ENCODE measurements at regions not wholly inside any gene's neighbourhood (a gene's known extent, or its start where the extent isn't known, plus 50 kb on each side); places are given as distances from the start of the nearest gene placed in this dataset.
A peak's percentile ranks its signal among the peaks of the same experiment; 100 is the strongest.
"Not testable (repeated sequence)": the region's sequence is repeated elsewhere in the genome, so short reads cannot be mapped to it uniquely, and the experiment has no call there.

DNA sequence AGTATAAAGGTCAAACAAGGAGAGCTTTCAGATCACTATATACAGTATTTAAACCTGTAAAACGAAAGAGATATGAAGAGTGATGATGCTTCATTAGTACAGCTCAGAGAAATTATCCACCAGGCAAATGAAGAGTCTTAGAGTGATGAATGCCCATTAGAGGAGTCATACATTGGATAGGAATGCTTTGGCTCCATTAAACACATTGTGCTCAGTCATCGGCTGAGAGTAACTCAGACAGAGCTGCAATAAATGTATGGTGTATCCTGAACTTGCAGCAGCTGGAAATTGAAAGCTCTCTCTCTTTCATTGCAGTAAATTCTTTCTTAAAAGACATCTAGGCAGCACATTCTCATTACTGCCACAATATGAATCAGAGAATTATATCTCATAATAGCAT lies 340.8 kb upstream of the SPHKAP start:
- ATAC-seq (no peak), DNase-seq (ENCODE audit: missing footprints) (no peak)
- intact Hi-C loops (cut with DNase I): no loop called here

DNA sequence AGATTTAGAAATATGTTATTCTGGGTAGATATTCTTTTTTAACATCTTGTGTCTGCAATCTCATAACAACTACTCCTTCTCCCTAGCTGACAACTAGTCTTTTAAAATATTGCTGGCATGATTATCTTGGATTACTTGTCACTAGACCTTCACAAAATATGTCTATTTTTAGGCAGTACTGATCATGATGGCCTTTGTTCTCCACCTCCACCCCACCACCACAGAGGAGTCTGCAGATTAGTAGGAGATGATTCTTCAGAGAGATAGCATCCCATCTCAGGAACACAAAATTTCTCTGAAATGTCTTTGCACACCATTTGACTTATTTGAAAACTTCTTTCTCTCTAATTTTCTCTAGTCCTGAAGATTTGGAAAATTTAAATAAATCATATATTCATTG lies 338.1 kb upstream of the SPHKAP start:
- intact Hi-C loops (cut with DNase I): no loop called here
- no peak for ATAC-seq
- DNase-seq (ENCODE audit: missing footprints): no peak

DNA sequence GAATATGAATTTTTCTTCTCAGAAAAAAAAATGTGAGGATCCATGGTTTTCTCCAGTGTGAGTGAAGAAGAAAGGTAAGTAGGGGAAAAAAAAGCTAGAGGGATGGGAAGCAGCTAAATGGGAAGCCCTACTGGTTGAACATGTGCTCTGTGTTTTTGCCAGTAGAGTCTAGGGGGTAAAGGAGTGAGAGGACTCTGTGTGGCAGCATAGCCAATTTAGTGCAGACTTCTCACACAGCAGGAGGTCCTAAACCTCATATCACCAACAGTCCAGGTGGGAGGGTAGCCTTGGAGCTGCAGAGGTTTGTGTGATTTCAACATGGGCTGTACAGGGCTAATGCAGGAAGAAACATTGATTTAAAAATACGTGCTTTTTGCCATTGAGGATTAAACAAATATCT lies 334.5 kb upstream of the SPHKAP start:
- intact Hi-C loops (cut with DNase I): no loop called here
- DNase-seq (ENCODE audit: missing footprints) (no peak), ATAC-seq (no peak)

DNA sequence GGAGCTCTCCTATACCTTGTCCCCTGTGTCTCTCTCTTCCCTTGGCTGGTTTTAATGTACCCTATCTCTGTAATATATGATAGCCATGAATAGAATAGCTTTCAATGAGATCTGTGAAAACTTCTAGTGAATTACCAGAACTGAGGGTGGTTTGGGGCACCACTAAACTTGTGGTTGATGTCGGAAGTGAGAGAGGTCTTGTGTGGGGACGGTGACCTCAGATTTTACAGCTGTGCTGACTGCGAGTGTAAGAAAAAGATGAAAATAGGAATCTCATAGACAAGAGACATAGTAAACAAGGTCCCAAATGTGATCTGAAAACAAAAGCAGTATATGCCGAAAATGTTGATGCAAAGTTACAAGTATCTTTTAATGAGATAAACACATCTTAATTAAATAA lies 332.0 kb upstream of the SPHKAP start:
- ATAC-seq; DNase-seq (ENCODE audit: missing footprints); intact Hi-C loops (cut with DNase I): not testable (repeated sequence)

DNA sequence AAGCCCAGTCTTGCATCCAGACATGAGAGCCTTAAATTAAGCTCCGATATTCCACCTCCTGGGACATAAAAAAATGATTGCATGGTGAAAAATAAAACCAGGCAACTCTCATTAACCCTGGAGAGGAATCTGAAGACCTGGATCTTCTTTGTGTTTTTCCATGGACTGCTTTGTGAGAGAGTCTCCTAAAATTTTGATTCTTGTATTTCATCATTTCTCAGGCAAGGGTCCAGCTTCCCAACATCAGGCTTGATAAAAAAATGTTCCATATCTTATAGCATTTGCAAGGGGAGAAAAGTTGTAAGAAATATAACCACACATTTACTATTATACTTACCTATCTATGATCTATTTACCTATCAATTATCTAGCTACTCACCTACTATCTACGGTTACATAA lies 327.5 kb upstream of the SPHKAP start:
- intact Hi-C loops (cut with DNase I): no loop called here
- DNase-seq (ENCODE audit: missing footprints) (no peak), ATAC-seq (no peak)

DNA sequence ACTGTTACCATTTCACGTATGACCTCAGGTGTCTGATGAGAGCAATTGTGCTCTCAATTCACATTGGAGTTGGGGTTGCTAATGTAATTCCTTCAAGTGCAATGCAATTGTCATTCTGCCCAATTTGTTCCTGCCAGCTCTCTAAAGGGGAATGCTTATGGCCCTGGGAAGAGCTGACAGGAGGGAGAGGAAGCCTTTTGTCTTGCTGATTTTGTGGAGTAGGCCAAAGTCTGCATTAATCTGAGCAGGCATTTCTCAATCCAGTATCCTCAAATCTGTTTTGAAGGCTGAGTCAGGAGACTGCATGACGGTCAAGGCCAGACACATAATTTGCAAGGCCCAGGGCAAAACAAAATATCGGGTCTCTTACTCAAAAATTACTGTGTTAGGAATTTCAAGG lies 326.4 kb upstream of the SPHKAP start:
- intact Hi-C loops (cut with DNase I): no loop called here
- ATAC-seq (no peak), DNase-seq (ENCODE audit: missing footprints) (no peak)

DNA sequence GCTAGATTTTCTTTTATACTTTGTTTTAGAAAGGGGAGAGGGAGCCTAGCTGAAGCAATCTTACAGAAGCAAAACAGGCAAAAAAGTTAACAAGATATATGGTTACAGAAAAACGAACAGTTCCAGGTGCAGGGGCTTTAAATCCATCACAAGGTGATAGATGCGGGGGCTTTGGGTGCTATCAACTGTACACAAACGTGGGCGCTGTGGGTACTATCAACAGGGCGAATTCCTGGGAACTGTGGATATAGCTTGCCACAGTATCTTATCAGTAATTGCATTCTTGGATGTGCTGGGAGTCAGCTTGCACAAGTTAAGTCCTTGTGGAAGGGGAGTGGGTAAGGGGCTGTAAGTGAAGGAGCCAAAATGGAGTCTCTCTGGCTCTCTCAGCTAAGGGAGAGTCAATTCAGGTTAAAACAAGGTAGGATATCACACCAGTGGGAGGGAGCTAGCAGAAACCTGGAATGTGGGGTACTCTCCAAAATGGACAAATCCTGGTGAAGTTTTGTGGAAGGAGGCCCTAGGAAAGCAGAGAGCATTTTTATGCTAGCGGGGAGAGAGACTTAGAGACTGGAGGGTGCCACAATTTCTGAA lies 325.8 kb upstream of the SPHKAP start:
- ATAC-seq: no peak
- intact Hi-C loops (cut with DNase I): no loop called here
- no peak for DNase-seq (ENCODE audit: missing footprints)

DNA sequence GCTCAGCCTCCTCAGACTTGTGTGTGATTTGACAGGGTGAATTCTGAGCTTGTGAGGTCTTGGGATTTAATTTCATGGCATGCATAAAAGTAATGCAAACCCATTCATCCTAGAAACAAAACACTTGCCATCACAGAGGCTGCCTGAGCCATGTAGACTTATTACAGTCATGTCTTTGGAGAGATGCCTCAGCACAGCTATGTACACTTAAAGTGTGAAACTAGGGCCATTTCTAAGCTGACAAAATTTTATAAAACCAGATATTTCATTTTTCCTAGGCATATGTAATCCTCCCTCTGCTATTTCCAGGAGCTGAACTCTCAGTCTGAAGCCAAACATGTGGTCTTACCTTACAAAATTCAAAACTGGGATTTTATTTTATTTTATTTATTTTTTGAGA lies 322.2 kb upstream of the SPHKAP start:
- ATAC-seq (no peak), DNase-seq (ENCODE audit: missing footprints) (no peak)
- intact Hi-C loops (cut with DNase I): no loop called here

DNA sequence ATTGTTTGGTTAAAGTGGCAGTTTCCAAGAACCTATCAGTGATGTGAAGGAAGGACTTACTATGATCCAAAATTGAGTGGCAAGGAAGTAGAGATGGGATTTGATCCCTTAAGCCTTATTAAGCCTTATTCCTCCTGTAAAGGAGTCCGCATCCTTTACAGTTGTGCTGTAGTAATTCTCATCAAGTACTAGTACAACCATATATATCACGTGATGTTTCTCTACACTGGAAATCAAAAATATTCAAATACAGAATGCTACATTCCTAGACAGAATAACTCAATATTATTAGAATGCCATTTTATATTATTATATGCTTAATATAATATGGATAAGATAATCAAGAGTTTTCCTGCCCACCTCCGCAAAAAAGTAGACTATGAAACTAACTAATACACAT lies 312.4 kb upstream of the SPHKAP start:
- ATAC-seq: no peak
- intact Hi-C loops (cut with DNase I): no loop called here
- DNase-seq (ENCODE audit: missing footprints): no peak

DNA sequence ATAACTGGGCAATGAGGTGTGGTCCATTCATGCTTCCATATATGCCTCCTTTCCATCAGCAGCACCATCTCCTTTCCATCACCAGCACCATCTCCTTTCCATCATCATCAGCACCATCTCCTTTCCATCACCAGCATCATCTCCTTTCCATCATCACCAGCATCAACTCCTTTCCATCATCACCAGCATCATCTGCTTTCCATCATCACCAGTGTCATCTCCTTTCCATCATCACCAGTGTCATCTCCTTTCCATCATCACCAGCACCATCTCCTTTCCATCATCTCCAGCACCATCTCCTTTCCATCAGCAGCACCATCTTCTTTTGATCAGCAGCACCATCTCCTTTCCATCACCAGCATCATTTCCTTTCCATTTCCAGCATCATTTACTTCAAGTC lies 297.5 kb upstream of the SPHKAP start:
- DNase-seq (ENCODE audit: missing footprints): no peak
- no peak for ATAC-seq
- intact Hi-C loops (cut with DNase I): no loop called here

DNA sequence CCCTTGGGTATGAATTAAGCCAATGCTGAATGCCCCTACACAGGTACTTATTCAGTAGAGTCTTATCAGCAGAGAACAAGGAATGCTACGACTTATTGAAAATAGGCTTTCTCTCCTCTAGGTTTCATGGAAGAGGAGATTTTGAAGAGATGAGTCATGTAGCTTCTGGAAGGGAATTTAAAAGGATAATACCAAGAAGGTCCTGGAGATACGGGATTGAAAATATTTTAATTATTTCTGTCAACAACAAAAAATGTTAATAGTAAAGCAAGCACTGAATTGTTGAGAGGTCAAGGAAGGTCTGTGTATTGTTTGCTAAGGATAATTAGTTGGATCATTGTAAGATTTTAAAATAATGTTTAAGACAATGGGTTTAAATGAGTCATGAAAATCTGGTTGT lies 293.0 kb upstream of the SPHKAP start:
- ATAC-seq (no peak), DNase-seq (ENCODE audit: missing footprints) (no peak)
- intact Hi-C loops (cut with DNase I): no loop called here

DNA sequence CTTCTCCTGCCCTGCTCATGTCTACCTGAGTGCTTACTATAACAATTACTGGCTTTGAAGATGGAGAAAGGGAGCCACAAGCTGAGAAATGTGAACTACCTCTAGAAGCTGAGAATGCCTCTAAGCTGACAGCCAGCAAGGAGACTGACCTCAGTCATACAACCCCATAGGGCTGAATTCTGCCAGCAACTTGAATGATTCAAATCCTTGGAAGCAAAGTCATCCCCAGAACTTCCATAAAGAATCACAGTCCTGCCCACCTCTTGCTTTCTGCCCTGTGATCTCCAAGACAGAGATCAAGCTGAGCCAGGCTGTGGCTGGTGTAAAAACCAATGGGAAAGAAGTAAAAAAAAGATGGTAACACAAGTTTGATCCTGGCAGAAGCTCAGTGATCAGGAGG lies 288.2 kb upstream of the SPHKAP start:
- no peak for DNase-seq (ENCODE audit: missing footprints)
- no peak for ATAC-seq
- intact Hi-C loops (cut with DNase I): no loop called here

DNA sequence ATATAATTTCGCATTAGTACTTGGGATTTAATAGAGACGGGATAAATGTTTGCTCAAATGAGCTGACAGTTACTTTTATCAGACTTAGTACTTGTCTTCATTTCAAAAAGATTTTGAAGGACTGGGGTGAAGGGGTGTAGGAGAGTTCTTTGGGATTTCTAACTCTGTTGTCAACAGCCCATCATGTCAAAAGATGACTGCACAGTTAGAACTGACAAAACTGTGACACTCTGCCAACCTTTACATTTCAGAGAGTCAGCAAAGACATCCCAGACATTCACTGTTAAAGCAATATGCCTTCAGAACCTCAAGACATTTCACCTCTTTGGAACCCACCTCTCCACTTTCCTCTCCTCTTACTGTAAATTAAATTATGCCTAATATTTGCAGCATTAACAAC lies 285.4 kb upstream of the SPHKAP start:
- intact Hi-C loops (cut with DNase I): no loop called here
- DNase-seq (ENCODE audit: missing footprints) (no peak), ATAC-seq (peak; percentile 37)

DNA sequence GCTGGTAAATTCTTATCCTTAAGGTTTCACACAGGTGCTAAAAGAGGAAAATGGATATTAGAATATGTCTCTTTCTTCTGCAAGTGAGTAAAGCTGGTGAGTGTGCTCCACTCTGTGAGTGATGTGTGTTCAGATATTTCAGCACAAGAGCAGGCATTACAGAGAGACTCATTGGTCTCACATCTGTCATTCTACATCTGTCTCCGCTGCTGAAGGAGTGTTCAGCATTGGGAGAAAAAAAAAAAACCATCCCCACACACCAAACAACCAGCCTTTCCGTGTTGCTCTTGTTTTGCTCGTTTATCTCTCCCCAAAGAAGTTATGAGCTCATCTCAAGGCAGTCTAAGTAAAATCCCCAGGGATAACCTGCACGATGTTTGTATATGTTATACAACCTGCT lies 283.9 kb upstream of the SPHKAP start:
- ATAC-seq (no peak), DNase-seq (ENCODE audit: missing footprints) (no peak)
- intact Hi-C loops (cut with DNase I): no loop called here

DNA sequence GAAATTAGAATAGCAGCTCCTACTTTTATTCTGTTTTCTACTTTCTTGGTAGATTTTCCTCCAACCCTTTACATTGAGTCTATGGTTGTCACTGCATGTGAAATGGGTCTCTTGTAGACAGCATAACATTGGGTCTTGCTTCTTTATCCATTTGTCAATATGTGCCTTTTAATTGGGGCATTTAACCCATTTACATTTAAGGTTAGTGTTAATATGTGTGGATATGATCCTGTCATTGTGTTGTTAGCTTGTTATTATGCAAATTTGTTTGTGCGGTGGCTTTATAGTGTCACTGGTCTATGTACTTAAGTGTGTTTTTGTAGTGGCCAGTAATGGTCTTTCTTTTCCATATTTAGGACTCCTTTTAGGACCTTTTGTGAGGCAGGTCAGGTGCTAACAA lies 276.9 kb upstream of the SPHKAP start:
- ATAC-seq (no peak), DNase-seq (ENCODE audit: missing footprints) (no peak)
- intact Hi-C loops (cut with DNase I): no loop called here

DNA sequence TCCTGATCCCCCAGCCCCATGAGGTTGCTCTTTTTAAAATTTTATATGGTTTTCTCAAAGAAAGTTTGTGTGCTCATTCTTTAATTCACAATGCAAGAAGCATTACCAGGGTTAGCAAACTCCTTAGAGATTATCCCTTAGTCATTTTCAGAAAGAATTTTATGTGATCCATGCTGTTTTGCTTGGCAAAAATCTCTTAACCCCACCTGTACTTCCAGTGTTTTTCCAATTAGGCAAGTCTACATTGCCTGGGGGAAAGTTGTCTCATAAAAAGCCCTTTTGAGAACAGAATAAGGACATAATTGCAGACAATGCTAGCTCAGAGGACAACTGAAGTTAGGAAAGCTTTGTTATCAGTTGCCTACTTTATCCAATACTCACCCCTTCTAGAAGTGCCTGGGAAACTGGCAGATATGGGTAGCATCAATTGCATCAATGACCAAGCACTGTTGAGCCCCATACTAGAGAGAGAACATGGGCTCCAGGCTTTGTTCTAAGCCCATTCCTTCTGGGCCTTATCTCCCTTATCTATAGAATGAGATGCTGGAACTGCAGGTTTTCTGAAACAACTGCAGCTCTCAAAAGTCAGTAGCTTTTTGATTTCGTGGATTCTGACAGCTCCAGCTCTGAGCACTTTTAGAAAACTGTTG lies 265.9 kb upstream of the SPHKAP start:
- intact Hi-C loops (cut with DNase I): no loop called here
- no peak for ATAC-seq
- DNase-seq (ENCODE audit: missing footprints): no peak

DNA sequence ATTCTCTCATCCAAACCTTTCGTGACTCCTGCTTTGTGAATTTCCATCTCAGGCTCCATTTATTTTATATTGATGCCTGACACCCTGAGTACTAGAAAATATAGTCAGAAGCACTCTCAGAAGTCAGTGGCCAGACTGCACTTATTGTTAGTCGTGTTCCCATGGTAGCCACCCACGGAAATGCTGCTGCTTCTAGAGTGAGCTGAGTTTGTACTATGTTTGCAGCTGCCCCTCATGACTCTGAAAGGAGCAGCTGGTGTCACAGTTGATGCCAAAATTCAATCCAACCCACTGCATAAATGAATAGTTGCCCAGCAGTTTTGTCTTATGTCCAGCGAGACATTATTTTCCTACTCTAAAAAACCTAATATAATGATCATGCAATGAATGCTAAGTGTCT lies 265.2 kb upstream of the SPHKAP start:
- no peak for ATAC-seq
- no peak for DNase-seq (ENCODE audit: missing footprints)
- intact Hi-C loops (cut with DNase I): no loop called here

DNA sequence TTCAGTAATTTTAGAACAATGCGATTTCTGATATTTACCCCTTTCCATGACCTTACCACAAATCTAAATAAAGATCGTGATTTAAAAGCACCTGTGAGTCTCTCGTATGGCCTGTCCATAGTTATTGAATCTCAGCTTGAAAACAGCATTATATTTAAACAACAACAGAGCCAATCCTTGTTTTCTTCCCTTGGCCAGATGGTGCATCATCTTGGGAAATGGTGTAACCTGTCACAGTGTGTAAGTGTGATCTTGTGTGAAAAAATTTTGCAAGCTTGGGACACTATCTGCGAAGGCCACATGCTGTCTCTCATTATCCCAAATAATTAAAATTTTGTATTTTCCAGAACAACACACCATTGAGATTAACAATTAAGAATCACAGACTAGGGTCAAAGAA lies 262.7 kb upstream of the SPHKAP start:
- intact Hi-C loops (cut with DNase I): no loop called here
- ATAC-seq: no peak
- DNase-seq (ENCODE audit: missing footprints): no peak

DNA sequence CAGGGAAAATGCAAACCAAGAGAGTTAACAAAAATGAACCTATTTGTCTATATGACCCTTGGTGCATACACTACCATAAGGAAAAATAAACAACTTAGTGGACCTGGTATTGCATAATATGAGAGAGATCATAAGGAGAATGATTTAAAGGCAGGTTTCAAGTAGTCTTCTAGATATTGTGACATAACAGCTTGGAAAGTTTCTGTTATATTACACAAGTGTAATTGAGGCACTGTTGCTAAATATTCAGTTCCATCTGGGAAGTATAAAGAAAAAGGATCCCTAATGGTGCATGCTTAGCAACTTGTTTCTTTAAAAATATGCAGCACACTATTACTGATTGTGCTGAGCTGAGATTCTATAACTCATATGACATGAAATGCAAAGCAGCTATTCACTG lies 252.2 kb upstream of the SPHKAP start:
- no peak for ATAC-seq
- DNase-seq (ENCODE audit: missing footprints): no peak
- intact Hi-C loops (cut with DNase I): no loop called here

DNA sequence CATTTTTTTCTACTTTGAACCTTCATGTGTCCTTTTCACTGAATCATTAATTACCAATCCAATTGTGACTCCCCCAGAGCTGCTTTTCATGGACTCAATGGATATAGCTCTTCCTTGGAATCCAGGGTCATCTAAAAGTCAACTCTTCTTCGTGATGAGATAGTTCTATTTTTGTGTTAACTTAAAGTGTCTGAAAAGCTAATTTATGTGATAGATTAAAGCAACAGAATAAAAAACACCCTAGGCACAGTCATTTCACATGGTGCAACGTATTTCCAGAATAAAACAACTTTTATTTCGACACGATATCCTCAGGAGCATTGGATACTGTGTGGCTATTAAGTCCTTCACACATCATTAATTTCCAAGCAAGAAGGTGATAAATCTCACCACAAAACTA lies 250.6 kb upstream of the SPHKAP start:
- intact Hi-C loops (cut with DNase I): no loop called here
- ATAC-seq (no peak), DNase-seq (ENCODE audit: missing footprints) (no peak)

DNA sequence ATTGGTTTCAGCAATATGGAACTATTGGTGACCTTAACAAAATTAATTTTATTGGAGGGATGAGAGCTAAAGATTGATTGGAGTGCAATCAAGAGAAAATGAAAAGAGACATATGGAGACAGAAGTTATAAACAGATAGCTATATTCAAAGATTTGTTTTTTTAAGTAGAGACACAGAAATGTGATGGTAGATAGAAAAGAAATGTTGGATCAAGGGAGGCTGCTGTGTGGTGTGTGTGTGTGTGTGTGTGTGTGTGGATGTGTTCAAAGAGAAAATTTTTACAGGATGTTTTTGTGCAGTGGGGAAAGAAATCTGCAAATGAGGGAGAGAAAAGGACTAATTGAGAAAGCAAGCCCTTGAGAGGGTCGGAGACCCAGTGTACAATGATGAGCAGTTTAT lies 249.5 kb upstream of the SPHKAP start:
- no peak for DNase-seq (ENCODE audit: missing footprints)
- ATAC-seq: no peak

More for the DNA sequence above, 249.5 kb upstream of the SPHKAP start:
- intact Hi-C loops (cut with DNase I): no loop called here

Data from Right ventricle myocardium inferior (tissue), 1 donor.